ENCODE measurements at regions not wholly inside any gene's neighbourhood (a gene's known extent, or its start where the extent isn't known, plus 50 kb on each side); places are given as distances from the start of the nearest gene placed in this dataset.
A peak's percentile ranks its signal among the peaks of the same experiment; 100 is the strongest.

DNA sequence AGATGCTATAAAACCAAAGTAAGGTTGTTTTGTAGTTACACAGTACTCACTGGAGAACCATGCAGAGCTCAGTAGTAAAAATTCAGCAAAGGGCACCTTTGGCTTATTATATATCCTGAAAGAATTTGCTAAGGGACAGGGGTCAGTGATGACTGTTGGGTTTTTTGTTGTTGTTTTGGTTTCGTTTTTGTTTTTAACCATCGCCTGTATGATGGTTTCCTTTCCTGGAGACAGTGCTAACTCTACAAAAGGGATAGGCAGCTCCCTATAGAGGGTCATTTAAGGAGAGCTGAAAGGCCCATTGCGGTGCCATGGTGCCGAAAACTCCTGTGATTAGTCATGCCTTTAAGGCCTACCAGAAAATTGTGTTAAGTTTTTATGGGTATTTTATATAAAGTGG is 118.2 kb upstream of the GOLIM4 start:
- no peak overlapping the region for H3K9ac ChIP-seq (ENCODE audit: low read depth in 1 of 2, low read length in 2 of 2)
- H3K4me1 ChIP-seq (ENCODE audit: control insufficient read depth in 1 of 2, insufficient read depth in 2 of 2, low read length in 2 of 2), result no peaks in the 10 kb centered on the region
- H3K27me3 ChIP-seq (ENCODE audit: control insufficient read depth in 1 of 2, insufficient read depth in 2 of 2, low read length in 2 of 2), result no peaks in the 10 kb centered on the region
- no peak overlapping the region for H3K27ac ChIP-seq (ENCODE audit: low read depth, low read length)
- peak overlapping the region in 1 of 2 donors; percentile 29 for H3K4me3 ChIP-seq (ENCODE audit: low read depth in 1 of 2, low read length in 2 of 2)
- H3K9me3 ChIP-seq (ENCODE audit: control insufficient read depth in 1 of 2, low read length in 2 of 2), result no peaks in the 10 kb centered on the region
- H3K36me3 ChIP-seq (ENCODE audit: control insufficient read depth in 1 of 2, insufficient read depth in 2 of 2, low read length in 2 of 2), result no peaks in the 10 kb centered on the region

DNA sequence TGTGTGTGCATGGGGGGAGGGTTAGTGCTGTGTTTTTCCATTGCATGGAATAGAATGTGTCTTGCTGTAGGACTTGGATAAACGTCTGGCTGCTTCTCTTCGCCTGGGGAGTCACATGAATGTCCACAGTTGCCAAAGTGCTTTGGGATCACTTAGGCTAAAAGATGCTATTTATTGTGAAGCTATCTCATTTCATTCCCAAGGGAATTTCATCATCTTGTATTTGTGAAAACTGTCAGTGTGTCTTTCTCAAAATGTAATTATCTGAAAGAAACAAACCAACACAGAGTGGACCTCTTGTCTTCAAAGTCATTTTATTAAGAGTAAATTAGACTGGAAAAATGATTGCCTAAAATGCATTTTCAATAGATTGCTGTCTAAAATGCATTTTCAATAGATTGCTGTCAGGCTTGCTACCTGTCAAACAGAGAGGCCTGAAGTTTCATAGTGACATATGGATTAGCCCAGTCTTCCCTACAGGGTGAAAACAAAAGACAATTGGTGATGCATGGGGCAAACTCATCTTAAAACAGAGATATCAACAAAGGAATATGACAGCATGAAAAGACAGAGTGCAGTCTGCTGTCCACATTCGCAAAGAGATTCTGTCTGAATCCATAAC is 117.1 kb upstream of the GOLIM4 start:
- no peaks in the 10 kb centered on the region for H3K27me3 ChIP-seq (ENCODE audit: control insufficient read depth in 1 of 2, insufficient read depth in 2 of 2, low read length in 2 of 2)
- H3K36me3 ChIP-seq (ENCODE audit: control insufficient read depth in 1 of 2, insufficient read depth in 2 of 2, low read length in 2 of 2), result no peaks in the 10 kb centered on the region
- H3K27ac ChIP-seq (ENCODE audit: low read depth, low read length), result no peak overlapping the region
- H3K9ac ChIP-seq (ENCODE audit: low read depth in 1 of 2, low read length in 2 of 2), result no peak overlapping the region
- no peaks in the 10 kb centered on the region for H3K9me3 ChIP-seq (ENCODE audit: control insufficient read depth in 1 of 2, low read length in 2 of 2)
- no peaks in the 10 kb centered on the region for H3K4me1 ChIP-seq (ENCODE audit: control insufficient read depth in 1 of 2, insufficient read depth in 2 of 2, low read length in 2 of 2)
- no peak overlapping the region for H3K4me3 ChIP-seq (ENCODE audit: low read depth in 1 of 2, low read length in 2 of 2)

DNA sequence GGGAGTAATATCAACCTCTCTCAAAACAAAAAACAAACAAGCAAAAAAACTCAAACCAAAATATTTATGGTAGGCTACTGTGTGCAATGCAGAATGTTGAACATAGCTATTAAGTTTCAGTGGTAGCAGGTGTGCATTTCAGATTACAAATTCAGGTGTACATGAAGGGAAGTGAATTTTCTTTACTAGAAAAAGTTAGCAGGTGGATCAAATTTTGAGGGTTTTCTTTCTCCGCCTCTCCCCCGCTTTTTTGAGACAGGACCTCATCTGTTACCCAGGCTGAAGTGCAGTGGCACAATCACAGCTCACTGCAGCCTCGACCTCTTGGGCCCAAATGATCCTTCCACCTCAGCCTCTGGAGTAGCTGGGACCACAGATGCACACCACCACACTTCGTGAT is 109.7 kb upstream of the GOLIM4 start:
- H3K9ac ChIP-seq (ENCODE audit: low read depth in 1 of 2, low read length in 2 of 2), result no peak overlapping the region
- no peaks in the 10 kb centered on the region for H3K4me1 ChIP-seq (ENCODE audit: control insufficient read depth in 1 of 2, insufficient read depth in 2 of 2, low read length in 2 of 2)
- H3K27ac ChIP-seq (ENCODE audit: low read depth, low read length), result no peak overlapping the region
- H3K36me3 ChIP-seq (ENCODE audit: control insufficient read depth in 1 of 2, insufficient read depth in 2 of 2, low read length in 2 of 2), result no peaks in the 10 kb centered on the region
- no peak overlapping the region for H3K4me3 ChIP-seq (ENCODE audit: low read depth in 1 of 2, low read length in 2 of 2)
- H3K27me3 ChIP-seq (ENCODE audit: control insufficient read depth in 1 of 2, insufficient read depth in 2 of 2, low read length in 2 of 2), result no peaks in the 10 kb centered on the region
- H3K9me3 ChIP-seq (ENCODE audit: control insufficient read depth in 1 of 2, low read length in 2 of 2), result no peaks in the 10 kb centered on the region

DNA sequence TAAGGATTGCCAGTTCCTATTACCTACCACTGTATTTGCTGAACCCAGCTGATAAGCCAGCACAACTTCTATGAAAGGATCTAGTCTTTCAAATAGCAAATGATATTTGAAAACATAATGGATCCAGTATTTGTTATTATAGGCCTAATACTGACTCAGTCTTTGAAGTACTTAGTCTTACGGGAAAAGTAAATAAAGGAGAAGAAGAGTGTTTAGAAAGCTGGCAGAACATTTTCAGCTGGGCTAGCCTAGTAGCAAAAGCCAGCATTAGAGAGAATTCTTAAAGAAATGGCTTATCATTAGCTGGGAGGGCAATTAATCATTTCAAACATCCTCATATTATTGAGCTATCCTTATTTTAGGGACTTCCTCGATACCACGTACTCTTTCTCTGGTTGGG is 101.4 kb upstream of the GOLIM4 start:
- Histone ChIP-seq H3K27ac (ENCODE audit: low read depth, low read length) (no peak overlapping the region), H3K36me3 (ENCODE audit: control insufficient read depth in 1 of 2, insufficient read depth in 2 of 2, low read length in 2 of 2) (no peaks in the 10 kb centered on the region), H3K9me3 (ENCODE audit: control insufficient read depth in 1 of 2, low read length in 2 of 2) (no peaks in the 10 kb centered on the region), H3K27me3 (ENCODE audit: control insufficient read depth in 1 of 2, insufficient read depth in 2 of 2, low read length in 2 of 2) (peaks cover 0 to 4% of the 10 kb centered on the region in 2 donors), H3K9ac (ENCODE audit: low read depth in 1 of 2, low read length in 2 of 2) (no peak overlapping the region), H3K4me1 (ENCODE audit: control insufficient read depth in 1 of 2, insufficient read depth in 2 of 2, low read length in 2 of 2) (peaks cover 1 to 4% of the 10 kb centered on the region in 2 donors), H3K4me3 (ENCODE audit: low read depth in 1 of 2, low read length in 2 of 2) (no peak overlapping the region)

DNA sequence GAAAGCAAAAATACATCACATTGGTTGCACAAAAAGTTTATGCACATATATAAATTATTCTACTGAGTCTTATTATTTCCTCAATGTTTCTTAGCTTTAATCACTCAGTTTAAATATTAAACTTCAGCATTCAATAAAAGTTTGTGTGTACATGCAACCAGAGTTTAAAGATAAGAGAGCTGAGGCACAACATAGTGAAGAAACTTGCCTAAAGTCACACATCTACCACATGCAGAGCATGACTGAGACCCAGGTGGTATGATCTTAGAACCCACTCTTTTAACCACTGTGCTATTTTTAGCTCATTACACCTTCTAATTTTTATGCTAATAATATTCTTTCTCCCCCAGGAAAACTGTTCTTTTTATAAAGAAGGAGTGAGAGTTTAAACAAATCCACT is 96.1 kb upstream of the GOLIM4 start:
- Histone ChIP-seq H3K4me3 (ENCODE audit: low read depth in 1 of 2, low read length in 2 of 2) (no peak overlapping the region), H3K27me3 (ENCODE audit: control insufficient read depth in 1 of 2, insufficient read depth in 2 of 2, low read length in 2 of 2) (no peaks in the 10 kb centered on the region), H3K4me1 (ENCODE audit: control insufficient read depth in 1 of 2, insufficient read depth in 2 of 2, low read length in 2 of 2) (peaks cover 7 to 17% of the 10 kb centered on the region in 2 donors), H3K9ac (ENCODE audit: low read depth in 1 of 2, low read length in 2 of 2) (no peak overlapping the region), H3K9me3 (ENCODE audit: control insufficient read depth in 1 of 2, low read length in 2 of 2) (no peaks in the 10 kb centered on the region), H3K27ac (ENCODE audit: low read depth, low read length) (no peak overlapping the region), H3K36me3 (ENCODE audit: control insufficient read depth in 1 of 2, insufficient read depth in 2 of 2, low read length in 2 of 2) (no peaks in the 10 kb centered on the region)

DNA sequence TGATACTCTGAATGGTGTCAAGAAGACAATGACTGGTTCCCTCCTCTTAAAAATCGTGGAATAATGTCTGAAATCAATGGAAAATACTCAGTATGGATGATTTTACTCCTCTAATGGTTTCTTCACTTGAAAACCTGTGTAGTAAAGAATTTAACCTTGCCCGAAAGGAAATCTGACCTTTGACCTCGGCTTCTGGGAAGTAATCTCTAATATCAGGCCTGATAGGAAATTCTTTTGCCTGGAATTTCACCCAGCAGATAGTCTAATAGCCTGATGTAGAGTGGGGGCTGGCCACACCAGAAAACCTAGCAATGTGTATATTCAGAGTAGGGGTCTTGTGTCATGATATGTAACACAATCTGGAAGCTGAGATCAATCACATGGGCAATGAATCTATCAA is 91.5 kb upstream of the GOLIM4 start:
- Histone ChIP-seq H3K27ac (ENCODE audit: low read depth, low read length) (no peak overlapping the region), H3K9me3 (ENCODE audit: control insufficient read depth in 1 of 2, low read length in 2 of 2) (no peaks in the 10 kb centered on the region), H3K36me3 (ENCODE audit: control insufficient read depth in 1 of 2, insufficient read depth in 2 of 2, low read length in 2 of 2) (no peaks in the 10 kb centered on the region), H3K9ac (ENCODE audit: low read depth in 1 of 2, low read length in 2 of 2) (no peak overlapping the region), H3K4me3 (ENCODE audit: low read depth in 1 of 2, low read length in 2 of 2) (no peak overlapping the region), H3K27me3 (ENCODE audit: control insufficient read depth in 1 of 2, insufficient read depth in 2 of 2, low read length in 2 of 2) (no peaks in the 10 kb centered on the region), H3K4me1 (ENCODE audit: control insufficient read depth in 1 of 2, insufficient read depth in 2 of 2, low read length in 2 of 2) (peaks cover 4 to 22% of the 10 kb centered on the region in 2 donors)

DNA sequence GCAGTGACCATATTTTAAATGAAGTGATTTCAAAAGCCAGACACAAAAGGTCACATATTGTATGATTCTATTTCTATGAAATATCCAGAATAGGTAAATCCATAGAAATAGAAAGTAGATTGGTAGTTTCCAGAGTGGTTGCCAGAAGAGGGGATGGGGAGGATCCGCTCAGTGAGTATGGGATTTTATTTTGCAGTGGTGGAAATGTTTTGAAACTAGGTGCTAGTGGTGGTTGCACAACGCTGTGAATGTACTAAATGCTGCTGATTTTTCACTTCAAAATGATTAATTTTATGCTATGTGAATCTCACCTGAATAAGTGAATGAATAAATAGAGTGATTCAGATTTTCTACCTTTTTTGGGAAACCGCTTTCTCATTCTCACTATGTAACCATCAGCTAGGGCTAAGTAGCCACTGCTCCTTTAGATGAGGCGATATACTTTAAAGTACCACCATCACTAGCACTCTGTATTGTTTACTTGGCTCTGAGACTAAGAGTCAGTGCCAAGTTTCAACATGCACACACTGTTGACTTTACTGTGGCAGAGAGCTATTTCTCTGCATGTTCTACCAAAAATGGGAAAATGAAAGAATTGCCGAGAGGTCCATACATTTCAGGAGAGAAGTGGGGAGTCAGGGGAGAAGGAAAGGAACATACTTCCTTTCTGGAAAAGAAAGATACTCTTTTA is 90.7 kb upstream of the GOLIM4 start:
- peaks cover 0 to 20% of the 10 kb centered on the region in 2 donors for H3K4me1 ChIP-seq (ENCODE audit: control insufficient read depth in 1 of 2, insufficient read depth in 2 of 2, low read length in 2 of 2)
- no peak overlapping the region for H3K9ac ChIP-seq (ENCODE audit: low read depth in 1 of 2, low read length in 2 of 2)
- H3K9me3 ChIP-seq (ENCODE audit: control insufficient read depth in 1 of 2, low read length in 2 of 2), result no peaks in the 10 kb centered on the region
- no peaks in the 10 kb centered on the region for H3K27me3 ChIP-seq (ENCODE audit: control insufficient read depth in 1 of 2, insufficient read depth in 2 of 2, low read length in 2 of 2)
- H3K27ac ChIP-seq (ENCODE audit: low read depth, low read length), result no peak overlapping the region
- no peaks in the 10 kb centered on the region for H3K36me3 ChIP-seq (ENCODE audit: control insufficient read depth in 1 of 2, insufficient read depth in 2 of 2, low read length in 2 of 2)
- no peak overlapping the region for H3K4me3 ChIP-seq (ENCODE audit: low read depth in 1 of 2, low read length in 2 of 2)

DNA sequence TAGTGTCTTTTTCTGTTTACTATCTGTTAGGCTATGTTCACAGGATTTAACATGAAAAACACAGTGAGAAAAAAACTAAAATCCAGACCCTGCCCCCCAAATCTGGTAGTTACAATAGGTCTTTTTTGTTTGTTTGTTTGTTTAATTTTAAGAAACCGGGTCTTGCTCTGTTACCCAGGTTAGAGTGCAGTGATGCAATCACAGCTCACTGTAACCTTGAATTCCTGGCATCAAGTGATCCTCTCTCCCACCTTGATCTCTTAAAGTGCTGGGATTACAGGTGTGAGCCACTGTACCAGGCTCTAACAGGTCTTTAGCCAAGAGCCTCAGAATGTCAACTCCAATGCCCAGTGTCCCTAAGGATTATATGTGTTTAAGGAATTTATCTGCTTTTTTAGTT is 88.0 kb upstream of the GOLIM4 start:
- peaks cover 0 to 15% of the 10 kb centered on the region in 2 donors for H3K4me1 ChIP-seq (ENCODE audit: control insufficient read depth in 1 of 2, insufficient read depth in 2 of 2, low read length in 2 of 2)

DNA sequence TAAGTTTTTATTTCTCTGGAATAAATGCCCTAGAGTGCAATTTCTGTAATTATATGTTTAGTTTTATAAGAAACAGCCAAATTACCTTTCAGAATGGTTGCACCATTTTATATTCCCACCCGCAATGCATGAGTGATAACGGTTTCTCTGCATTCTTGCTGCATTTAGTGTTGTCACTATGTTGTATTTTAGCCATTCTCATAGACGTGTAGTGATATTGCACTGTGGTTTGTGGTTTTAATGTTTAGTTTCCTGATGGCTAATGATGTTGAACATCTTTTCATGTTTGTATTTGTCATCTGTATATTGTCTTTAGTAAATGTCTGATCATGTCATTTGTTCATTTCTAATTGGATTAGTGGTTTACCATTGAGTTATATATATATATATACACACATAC is 73.0 kb upstream of the GOLIM4 start:
- Histone ChIP-seq H3K9ac (ENCODE audit: low read depth in 1 of 2, low read length in 2 of 2) (no peak overlapping the region), H3K36me3 (ENCODE audit: control insufficient read depth in 1 of 2, insufficient read depth in 2 of 2, low read length in 2 of 2) (no peaks in the 10 kb centered on the region), H3K9me3 (ENCODE audit: control insufficient read depth in 1 of 2, low read length in 2 of 2) (no peaks in the 10 kb centered on the region), H3K4me1 (ENCODE audit: control insufficient read depth in 1 of 2, insufficient read depth in 2 of 2, low read length in 2 of 2) (no peaks in the 10 kb centered on the region), H3K4me3 (ENCODE audit: low read depth in 1 of 2, low read length in 2 of 2) (no peak overlapping the region), H3K27me3 (ENCODE audit: control insufficient read depth in 1 of 2, insufficient read depth in 2 of 2, low read length in 2 of 2) (no peaks in the 10 kb centered on the region), H3K27ac (ENCODE audit: low read depth, low read length) (no peak overlapping the region)

More for the DNA sequence above, 88.0 kb upstream of the GOLIM4 start:
- Histone ChIP-seq H3K9ac (ENCODE audit: low read depth in 1 of 2, low read length in 2 of 2) (no peak overlapping the region), H3K27me3 (ENCODE audit: control insufficient read depth in 1 of 2, insufficient read depth in 2 of 2, low read length in 2 of 2) (no peaks in the 10 kb centered on the region), H3K4me3 (ENCODE audit: low read depth in 1 of 2, low read length in 2 of 2) (no peak overlapping the region), H3K27ac (ENCODE audit: low read depth, low read length) (no peak overlapping the region), H3K36me3 (ENCODE audit: control insufficient read depth in 1 of 2, insufficient read depth in 2 of 2, low read length in 2 of 2) (no peaks in the 10 kb centered on the region), H3K9me3 (ENCODE audit: control insufficient read depth in 1 of 2, low read length in 2 of 2) (no peaks in the 10 kb centered on the region)

DNA sequence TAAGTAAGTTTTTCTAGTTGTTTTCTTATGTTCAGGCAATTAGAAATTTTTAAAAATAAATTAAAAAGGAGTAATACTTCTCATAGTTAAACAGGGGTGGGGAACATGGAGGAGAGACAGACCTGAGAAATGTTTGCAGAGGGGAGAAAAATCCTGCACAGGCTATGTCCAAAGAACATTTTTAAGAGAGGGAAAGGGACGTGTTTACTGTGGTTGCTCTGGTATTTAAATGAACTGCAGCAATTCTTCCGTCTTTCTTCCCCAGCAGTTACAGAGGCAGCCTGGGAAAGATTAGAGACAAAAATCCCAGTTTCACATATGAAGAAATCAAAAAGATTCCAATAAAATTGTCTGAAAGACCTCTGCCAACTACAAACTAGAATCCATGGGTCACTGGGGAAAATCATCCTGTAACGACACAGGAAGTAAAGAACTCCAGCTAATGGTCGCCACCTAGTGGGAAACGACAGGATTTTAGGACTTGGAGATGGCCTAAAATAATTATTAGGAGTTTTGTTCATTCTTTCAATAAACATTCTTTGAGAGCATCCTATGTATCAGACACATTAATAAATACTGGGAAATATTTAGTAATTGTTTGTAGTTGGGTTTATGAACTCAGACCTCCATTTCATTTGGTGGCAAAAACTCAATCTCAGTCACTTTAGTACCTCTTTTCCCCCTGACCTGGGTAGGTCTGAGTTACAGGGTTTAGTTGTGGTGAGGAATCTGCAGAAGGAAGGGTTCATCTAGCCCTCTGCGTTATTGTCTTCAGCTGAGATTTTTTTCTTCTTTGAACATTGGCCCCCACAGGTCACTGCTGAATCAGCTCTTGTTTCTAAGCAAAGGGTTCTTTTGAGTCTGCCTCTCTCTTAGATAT is 69.9 kb upstream of the GOLIM4 start:
- no peaks in the 10 kb centered on the region for H3K27me3 ChIP-seq (ENCODE audit: control insufficient read depth in 1 of 2, insufficient read depth in 2 of 2, low read length in 2 of 2)
- H3K9me3 ChIP-seq (ENCODE audit: control insufficient read depth in 1 of 2, low read length in 2 of 2), result no peaks in the 10 kb centered on the region
- no peak overlapping the region for H3K9ac ChIP-seq (ENCODE audit: low read depth in 1 of 2, low read length in 2 of 2)
- H3K4me1 ChIP-seq (ENCODE audit: control insufficient read depth in 1 of 2, insufficient read depth in 2 of 2, low read length in 2 of 2), result no peaks in the 10 kb centered on the region
- no peaks in the 10 kb centered on the region for H3K36me3 ChIP-seq (ENCODE audit: control insufficient read depth in 1 of 2, insufficient read depth in 2 of 2, low read length in 2 of 2)
- H3K4me3 ChIP-seq (ENCODE audit: low read depth in 1 of 2, low read length in 2 of 2), result no peak overlapping the region
- no peak overlapping the region for H3K27ac ChIP-seq (ENCODE audit: low read depth, low read length)

Measured in duodenal mucosa (tissue), 2 donors.